ENCODE measurements at regions not wholly inside any gene's neighbourhood (a gene's known extent, or its start where the extent isn't known, plus 50 kb on each side); places are given as distances from the start of the nearest gene placed in this dataset.

DNA sequence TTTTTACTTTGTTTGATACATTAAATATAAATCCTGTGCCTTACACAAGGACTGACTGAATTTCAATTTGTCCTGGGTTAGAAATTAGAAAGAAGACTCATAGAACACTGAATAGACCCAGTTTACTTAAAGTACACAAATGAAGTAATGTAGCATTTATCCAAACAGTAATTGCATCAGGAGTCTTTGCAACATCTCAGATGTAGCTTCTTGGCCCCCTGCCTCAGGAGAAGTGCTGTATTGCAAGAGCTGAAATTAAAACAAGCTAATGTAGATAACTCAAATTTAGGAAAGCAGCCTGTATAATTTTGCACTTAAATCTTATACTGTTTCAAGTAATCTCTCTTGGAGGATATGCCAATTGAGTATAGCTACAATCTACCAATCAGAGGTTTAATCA lies 54.3 kb upstream of the KCND2 start:
- TF ChIP-seq POLR2A (IDR thresholded peaks at IDR 0.05; ENCODE audit: low read depth, low read length) (no peak), POLR2AphosphoS5 (IDR thresholded peaks at IDR 0.05; ENCODE audit: low read depth, low read length) (no peak)

Data from GM12892 (cell line).